ENCODE measurements at regions not wholly inside any gene's neighbourhood (a gene's known extent, or its start where the extent isn't known, plus 50 kb on each side); places are given as distances from the start of the nearest gene placed in this dataset.

GRCh38 chr9:38274800-38275199 is 117.7 kb upstream of the ALDH1B1 start:
- no peak for TF ChIP-seq YY1 (IDR thresholded peaks at IDR 0.05; ENCODE audit: insufficient read depth, insufficient read length)
- TF ChIP-seq ZNF274 (IDR thresholded peaks at IDR 0.05; ENCODE audit: low read depth, low read length): no peak
- no peak for TF ChIP-seq SUZ12 (IDR thresholded peaks at IDR 0.05; ENCODE audit: extremely low read depth, insufficient read depth, insufficient read length)

GRCh38 chr9:38272710-38273109 is 119.8 kb upstream of the ALDH1B1 start:
- Histone ChIP-seq H3K9me3 (ENCODE audit: insufficient read depth, low read length) (peaks cover 9% of the 10 kb centered on the region; the same call in 1 of the 2 replicates), H3K27me3 (ENCODE audit: insufficient read depth, insufficient read length) (peaks cover 26% of the 10 kb centered on the region), H3K4me1 (ENCODE audit: insufficient read depth, insufficient read length) (no peaks in the 10 kb centered on the region), H3K9ac (ENCODE audit: insufficient read length, low read depth) (no peak overlapping the region), H3K4me3 (ENCODE audit: insufficient read length, low read depth) (no peak overlapping the region), H3K36me3 (ENCODE audit: insufficient read depth, insufficient read length, low read length) (no peaks in the 10 kb centered on the region)
- no peak for DNase-seq (ENCODE audit: low read depth, low spot score)
- no peak for TF ChIP-seq ZNF274 (IDR thresholded peaks at IDR 0.05; ENCODE audit: low read depth, low read length)
- TF ChIP-seq SUZ12 (IDR thresholded peaks at IDR 0.05; ENCODE audit: extremely low read depth, insufficient read depth, insufficient read length): no peak
- no peak for TF ChIP-seq YY1 (IDR thresholded peaks at IDR 0.05; ENCODE audit: insufficient read depth, insufficient read length)

More at GRCh38 chr9:38274800-38275199, 117.7 kb upstream of the ALDH1B1 start:
- no peak overlapping the region for H3K9ac ChIP-seq (ENCODE audit: insufficient read length, low read depth)
- peaks cover 2% of the 10 kb centered on the region for H3K4me1 ChIP-seq (ENCODE audit: insufficient read depth, insufficient read length)
- peaks cover 29% of the 10 kb centered on the region for H3K27me3 ChIP-seq (ENCODE audit: insufficient read depth, insufficient read length)
- no peak overlapping the region for H3K4me3 ChIP-seq (ENCODE audit: insufficient read length, low read depth)
- H3K9me3 ChIP-seq (ENCODE audit: insufficient read depth, low read length): peaks cover 9% of the 10 kb centered on the region; the same call in 1 of the 2 replicates
- no peaks in the 10 kb centered on the region for H3K36me3 ChIP-seq (ENCODE audit: insufficient read depth, insufficient read length, low read length)
- DNase-seq (ENCODE audit: low read depth, low spot score): no peak

GRCh38 chr9:38271666-38272241 is 120.7 kb upstream of the ALDH1B1 start:
- Histone ChIP-seq H3K9me3 (ENCODE audit: insufficient read depth, low read length) (peaks cover 9% of the 10 kb centered on the region; the same call in 1 of the 2 replicates), H3K9ac (ENCODE audit: insufficient read length, low read depth) (no peak overlapping the region), H3K4me3 (ENCODE audit: insufficient read length, low read depth) (no peak overlapping the region), H3K27me3 (ENCODE audit: insufficient read depth, insufficient read length) (peaks cover 20% of the 10 kb centered on the region), H3K4me1 (ENCODE audit: insufficient read depth, insufficient read length) (no peaks in the 10 kb centered on the region), H3K36me3 (ENCODE audit: insufficient read depth, insufficient read length, low read length) (no peaks in the 10 kb centered on the region)
- TF ChIP-seq SUZ12 (IDR thresholded peaks at IDR 0.05; ENCODE audit: extremely low read depth, insufficient read depth, insufficient read length) (no peak), YY1 (IDR thresholded peaks at IDR 0.05; ENCODE audit: insufficient read depth, insufficient read length) (no peak), ZNF274 (IDR thresholded peaks at IDR 0.05; ENCODE audit: low read depth, low read length) (no peak)
- no peak for DNase-seq (ENCODE audit: low read depth, low spot score)

GRCh38 chr9:38269775-38270174 is 122.7 kb upstream of the ALDH1B1 start:
- Histone ChIP-seq H3K4me1 (ENCODE audit: insufficient read depth, insufficient read length) (no peaks in the 10 kb centered on the region), H3K36me3 (ENCODE audit: insufficient read depth, insufficient read length, low read length) (no peaks in the 10 kb centered on the region), H3K9ac (ENCODE audit: insufficient read length, low read depth) (no peak overlapping the region), H3K4me3 (ENCODE audit: insufficient read length, low read depth) (no peak overlapping the region), H3K27me3 (ENCODE audit: insufficient read depth, insufficient read length) (peaks cover 17% of the 10 kb centered on the region), H3K9me3 (ENCODE audit: insufficient read depth, low read length) (peaks cover 14% of the 10 kb centered on the region; the same call in 1 of the 2 replicates)
- TF ChIP-seq SUZ12 (IDR thresholded peaks at IDR 0.05; ENCODE audit: extremely low read depth, insufficient read depth, insufficient read length) (no peak), ZNF274 (IDR thresholded peaks at IDR 0.05; ENCODE audit: low read depth, low read length) (no peak), YY1 (IDR thresholded peaks at IDR 0.05; ENCODE audit: insufficient read depth, insufficient read length) (no peak)
- DNase-seq (ENCODE audit: low read depth, low spot score): no peak

- no peaks in the 10 kb centered on the region for H3K36me3 ChIP-seq (ENCODE audit: insufficient read depth, insufficient read length, low read length)
- DNase-seq (ENCODE audit: low read depth, low spot score): peak; percentile 6
- no peak overlapping the region for H3K9ac ChIP-seq (ENCODE audit: insufficient read length, low read depth)
- H3K9me3 ChIP-seq (ENCODE audit: insufficient read depth, low read length): peaks cover 5% of the 10 kb centered on the region; the same call in 1 of the 2 replicates
- peaks cover 8% of the 10 kb centered on the region for H3K27me3 ChIP-seq (ENCODE audit: insufficient read depth, insufficient read length)
- H3K4me3 ChIP-seq (ENCODE audit: insufficient read length, low read depth): no peak overlapping the region
- TF ChIP-seq SUZ12 (IDR thresholded peaks at IDR 0.05; ENCODE audit: extremely low read depth, insufficient read depth, insufficient read length) (no peak), ZNF274 (IDR thresholded peaks at IDR 0.05; ENCODE audit: low read depth, low read length) (no peak), YY1 (IDR thresholded peaks at IDR 0.05; ENCODE audit: insufficient read depth, insufficient read length) (no peak)
- no peaks in the 10 kb centered on the region for H3K4me1 ChIP-seq (ENCODE audit: insufficient read depth, insufficient read length)
Observed at GRCh38 chr9:38263532-38263931, 129.0 kb upstream of the ALDH1B1 start.

GRCh38 chr9:38259519-38260218 is 132.8 kb upstream of the ALDH1B1 start:
- Histone ChIP-seq H3K9me3 (ENCODE audit: insufficient read depth, low read length) (no peaks in the 10 kb centered on the region; the same call in 1 of the 2 replicates), H3K27me3 (ENCODE audit: insufficient read depth, insufficient read length) (peaks cover 26% of the 10 kb centered on the region), H3K4me3 (ENCODE audit: insufficient read length, low read depth) (no peak overlapping the region), H3K4me1 (ENCODE audit: insufficient read depth, insufficient read length) (peaks cover 3% of the 10 kb centered on the region), H3K36me3 (ENCODE audit: insufficient read depth, insufficient read length, low read length) (no peaks in the 10 kb centered on the region), H3K9ac (ENCODE audit: insufficient read length, low read depth) (no peak overlapping the region)
- no peak for DNase-seq (ENCODE audit: low read depth, low spot score)
- TF ChIP-seq SUZ12 (IDR thresholded peaks at IDR 0.05; ENCODE audit: extremely low read depth, insufficient read depth, insufficient read length): no peak
- no peak for TF ChIP-seq YY1 (IDR thresholded peaks at IDR 0.05; ENCODE audit: insufficient read depth, insufficient read length)
- no peak for TF ChIP-seq ZNF274 (IDR thresholded peaks at IDR 0.05; ENCODE audit: low read depth, low read length)

- TF ChIP-seq ZNF274 (IDR thresholded peaks at IDR 0.05; ENCODE audit: low read depth, low read length) (no peak), SUZ12 (IDR thresholded peaks at IDR 0.05; ENCODE audit: extremely low read depth, insufficient read depth, insufficient read length) (no peak), YY1 (IDR thresholded peaks at IDR 0.05; ENCODE audit: insufficient read depth, insufficient read length) (no peak)
- Histone ChIP-seq H3K4me3 (ENCODE audit: insufficient read length, low read depth) (no peak overlapping the region), H3K36me3 (ENCODE audit: insufficient read depth, insufficient read length, low read length) (no peaks in the 10 kb centered on the region), H3K9me3 (ENCODE audit: insufficient read depth, low read length) (no peaks in the 10 kb centered on the region; the same call in 1 of the 2 replicates), H3K27me3 (ENCODE audit: insufficient read depth, insufficient read length) (peaks cover 30% of the 10 kb centered on the region), H3K9ac (ENCODE audit: insufficient read length, low read depth) (no peak overlapping the region), H3K4me1 (ENCODE audit: insufficient read depth, insufficient read length) (peaks cover 3% of the 10 kb centered on the region)
- no peak for DNase-seq (ENCODE audit: low read depth, low spot score)
Observed at GRCh38 chr9:38259056-38259455, 133.4 kb upstream of the ALDH1B1 start.
